NCI-H2196 (cell line): ENCODE measurements at regions not wholly inside any gene's neighbourhood (a gene's known extent, or its start where the extent isn't known, plus 50 kb on each side); places are given as distances from the start of the nearest gene placed in this dataset.

Experiments
- DNase-seq: peaks from one replicate; lab custom pipeline; 2025; ENCODE audit not compliant: unreplicated experiment; lab: John Stamatoyannopoulos, UW

- no peak for DNase-seq
Observed at GRCh38 chr3:72224804-72225509, 440.0 kb upstream of the PROK2 start.

- no peak for DNase-seq
Observed at GRCh38 chr3:72223628-72224027, 438.7 kb upstream of the PROK2 start.

- DNase-seq: no peak
Observed at GRCh38 chr3:72223116-72223515, 438.2 kb upstream of the PROK2 start.

- no peak for DNase-seq
Observed at GRCh38 chr3:72222410-72222809, 437.5 kb upstream of the PROK2 start.

GRCh38 chr3:72220946-72221345 lies 436.0 kb upstream of the PROK2 start:
- no peak for DNase-seq

- DNase-seq: no peak
Observed at GRCh38 chr3:72219752-72220151, 434.8 kb upstream of the PROK2 start.

GRCh38 chr3:72217570-72217969 lies 432.6 kb upstream of the PROK2 start:
- DNase-seq: no peak

GRCh38 chr3:72214066-72214951 lies 429.4 kb upstream of the PROK2 start:
- DNase-seq: no peak

- DNase-seq: no peak
Observed at GRCh38 chr3:72213296-72214065, 428.5 kb upstream of the PROK2 start.

GRCh38 chr3:72212396-72212795 lies 427.4 kb upstream of the PROK2 start:
- DNase-seq: no peak

GRCh38 chr3:72210261-72210660 lies 425.3 kb upstream of the PROK2 start:
- no peak for DNase-seq

- DNase-seq: no peak
Observed at GRCh38 chr3:72205297-72205826, 420.4 kb upstream of the PROK2 start.

GRCh38 chr3:72204452-72204851 lies 419.5 kb upstream of the PROK2 start:
- DNase-seq: no peak

- DNase-seq: no peak
Observed at GRCh38 chr3:72203613-72204349, 418.8 kb upstream of the PROK2 start.

- no peak for DNase-seq
Observed at GRCh38 chr3:72203105-72203504, 418.2 kb upstream of the PROK2 start.

- no peak for DNase-seq
Observed at GRCh38 chr3:72200332-72200731, 415.4 kb upstream of the PROK2 start.

- DNase-seq: no peak
Observed at GRCh38 chr3:72199530-72199929, 414.6 kb upstream of the PROK2 start.

GRCh38 chr3:72196377-72196929 lies 411.5 kb upstream of the PROK2 start:
- no peak for DNase-seq

- DNase-seq: no peak
Observed at GRCh38 chr3:72195895-72196294, 410.9 kb upstream of the PROK2 start.

GRCh38 chr3:72194458-72194857 lies 409.5 kb upstream of the PROK2 start:
- DNase-seq: no peak
